ENCODE measurements at regions not wholly inside any gene's neighbourhood (a gene's known extent, or its start where the extent isn't known, plus 50 kb on each side); places are given as distances from the start of the nearest gene placed in this dataset.
"Not testable (repeated sequence)": the region's sequence is repeated elsewhere in the genome, so short reads cannot be mapped to it uniquely, and the experiment has no call there.

GRCh38 chr5:43804723-43805122, 201.7 kb downstream of the NNT start:
- FAIRE-seq = no peak

DNA sequence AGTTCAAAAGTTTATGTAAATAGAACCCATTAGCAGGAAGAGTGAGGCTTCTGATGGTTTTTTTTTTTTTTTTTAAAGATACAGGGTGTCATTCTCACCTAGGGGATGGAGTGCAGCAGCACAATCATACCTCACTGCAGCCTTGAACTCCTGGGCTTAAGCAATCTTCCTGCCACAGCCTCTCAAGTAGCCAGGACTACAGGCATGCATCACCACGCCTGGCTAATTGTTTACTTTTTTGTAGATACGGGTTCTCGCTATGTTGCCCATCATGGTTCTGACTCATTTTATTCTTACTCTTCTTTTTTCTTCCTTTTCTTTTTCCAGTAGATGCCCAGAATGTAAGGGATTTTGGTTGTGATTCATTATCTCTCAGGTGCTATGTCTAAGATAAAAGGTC, 201.1 kb downstream of the NNT start:
- FAIRE-seq = no peak

- FAIRE-seq = no peak
These were observed 199.7 kb downstream of the NNT start for GRCh38 chr5:43802651-43803050.

DNA sequence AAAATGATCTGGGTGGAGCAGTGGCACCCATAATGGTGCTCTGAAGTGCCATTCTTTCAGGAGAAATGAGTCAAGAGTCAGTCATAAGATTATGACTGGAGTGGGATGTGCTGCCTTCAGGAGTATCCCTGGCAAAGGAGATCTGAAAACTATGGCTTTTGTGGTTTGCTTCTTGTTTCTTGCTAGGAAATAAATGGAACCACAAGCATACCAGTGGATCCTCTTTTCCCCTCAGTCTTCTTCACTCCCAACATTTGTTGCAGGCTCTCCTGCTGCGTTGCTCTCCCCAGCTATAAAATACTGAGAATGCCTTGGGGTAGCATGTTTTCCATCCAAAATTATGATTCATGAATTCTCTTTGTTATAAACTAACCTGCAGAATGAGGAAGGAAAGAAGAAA, 199.1 kb downstream of the NNT start:
- FAIRE-seq = no peak

GRCh38 chr5:43798740-43799139, 195.8 kb downstream of the NNT start:
- FAIRE-seq = no peak

- FAIRE-seq = not testable (repeated sequence)
These were observed 188.9 kb downstream of the NNT start for GRCh38 chr5:43791880-43792279.

DNA sequence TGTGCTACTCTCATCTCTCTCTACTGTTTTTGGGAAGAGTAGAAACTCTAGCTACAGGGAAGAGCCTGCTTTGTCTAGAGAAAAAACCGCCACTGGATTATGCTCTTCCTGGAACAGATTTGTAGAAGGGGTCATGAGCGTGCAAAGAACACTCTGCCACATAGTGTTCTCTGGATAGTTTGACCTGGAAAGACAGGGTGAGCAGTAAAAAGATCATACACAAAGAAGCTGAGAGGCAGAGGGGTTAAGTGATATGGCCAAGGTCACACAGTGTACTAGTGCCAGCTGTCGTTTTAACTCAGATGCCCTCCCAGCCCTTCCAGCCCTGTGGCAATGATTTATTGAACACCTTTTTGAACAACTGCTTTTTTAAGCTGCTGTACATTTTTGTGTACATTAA, 182.2 kb downstream of the NNT start:
- FAIRE-seq = no peak

GRCh38 chr5:43780586-43780985, 177.6 kb downstream of the NNT start:
- no peak for FAIRE-seq

GRCh38 chr5:43774881-43775399, 172.0 kb downstream of the NNT start:
- FAIRE-seq = no peak

DNA sequence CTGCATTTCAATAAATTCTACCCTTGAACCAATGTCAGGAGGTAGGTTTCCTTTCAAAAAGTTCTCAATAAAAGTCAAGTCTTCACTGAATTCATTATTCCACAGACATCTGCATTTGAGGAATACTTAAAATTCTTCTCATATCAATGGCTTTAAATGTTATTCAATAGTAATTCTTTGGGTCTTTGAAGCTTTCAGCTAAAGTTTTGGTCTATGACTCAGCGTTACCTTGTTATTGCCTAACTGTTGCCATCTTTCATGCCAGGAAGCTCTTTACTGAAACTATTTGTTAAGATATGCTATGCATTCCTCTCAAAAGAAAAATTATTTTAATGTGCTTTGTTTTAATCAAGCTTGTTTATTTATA, 170.5 kb downstream of the NNT start:
- no peak for FAIRE-seq

DNA sequence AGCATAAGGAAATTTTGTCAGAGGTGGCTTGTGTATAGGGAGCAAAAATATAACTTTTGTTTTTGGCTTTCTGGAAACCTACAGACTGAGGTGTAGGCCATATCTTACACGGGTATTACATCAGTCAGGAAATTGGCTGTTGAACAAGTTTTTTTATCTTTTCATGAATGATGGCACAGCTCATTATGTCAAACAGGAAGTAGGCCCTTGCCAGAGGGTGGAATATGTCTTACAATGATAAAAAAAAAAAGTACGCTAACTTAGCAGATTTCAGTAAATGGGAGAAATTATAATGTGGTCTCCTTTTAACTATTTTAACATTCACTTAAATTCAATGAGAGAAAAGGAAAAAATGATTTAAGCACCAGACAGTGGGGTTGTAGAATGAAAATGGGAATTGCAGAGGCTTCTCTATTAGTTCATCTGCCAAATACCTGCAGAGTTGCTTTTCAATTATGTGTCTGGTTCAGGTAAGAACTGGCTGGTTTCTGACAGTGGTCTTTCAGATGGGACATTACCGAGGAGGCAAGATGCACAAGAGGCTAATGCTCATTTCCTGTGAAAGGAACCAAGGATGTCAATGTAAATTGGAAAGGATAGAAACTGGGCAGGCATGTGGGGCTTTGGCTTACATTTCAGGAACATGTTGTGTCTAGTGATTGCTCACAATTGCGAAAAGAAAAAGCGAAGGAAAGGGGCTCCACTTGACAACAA, 169.9 kb downstream of the NNT start:
- no peak for FAIRE-seq

- FAIRE-seq = no peak
These were observed 169.4 kb downstream of the NNT start for GRCh38 chr5:43772458-43772763.

GRCh38 chr5:43771611-43772031, 168.6 kb downstream of the NNT start:
- FAIRE-seq = no peak

DNA sequence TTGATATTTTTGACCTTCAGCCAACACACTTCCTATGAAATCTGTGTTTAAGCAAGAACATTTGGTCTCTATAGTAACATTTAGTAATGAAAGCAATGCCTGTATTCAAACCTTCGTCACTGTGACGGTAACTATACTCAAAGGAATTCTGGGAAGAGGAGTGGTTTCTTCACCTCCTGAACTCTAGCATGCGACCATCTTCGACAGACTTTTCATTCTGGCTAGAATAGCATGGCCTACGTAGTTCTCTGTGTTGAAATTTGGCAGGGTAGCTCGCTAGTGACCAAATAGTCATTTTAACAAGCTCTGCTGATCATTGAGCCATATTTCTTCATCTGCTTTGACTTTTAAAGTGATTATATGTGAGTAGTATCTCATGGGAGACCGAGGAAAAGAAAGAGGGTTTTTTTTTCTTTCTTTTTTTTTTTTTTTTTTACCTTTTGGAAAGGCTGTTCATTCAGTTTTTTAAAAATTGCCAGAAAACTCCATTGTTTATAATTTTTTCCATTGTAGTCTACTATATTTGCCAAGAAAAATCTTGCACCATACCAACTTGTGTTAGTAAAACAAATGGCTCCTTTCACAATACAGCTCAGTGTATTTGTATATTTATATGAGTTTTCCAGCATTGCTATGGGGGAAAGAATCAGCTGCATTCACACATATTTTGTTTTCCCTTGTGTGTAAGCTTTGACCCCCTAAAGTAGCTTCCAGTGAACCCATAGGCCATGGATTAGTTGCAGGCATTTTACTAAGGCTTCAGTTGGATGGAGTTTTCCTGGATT, 166.8 kb downstream of the NNT start:
- FAIRE-seq = no peak

Data from endometrium (tissue), 2 donors.